SK-N-MC (cell line): ENCODE measurements at regions not wholly inside any gene's neighbourhood (a gene's known extent, or its start where the extent isn't known, plus 50 kb on each side); places are given as distances from the start of the nearest gene placed in this dataset.

Experiments used
- DNase-seq: peaks from one replicate; pipeline ENCODE4 v3.0.0-alpha.2; 2011; ENCODE audit warnings: low read depth, low spot score
- H3K27ac ChIP-seq: fragments of 200-600 bp; sonication (generic); 2 replicates; pipeline ENCODE4 v1.5.1; 2016; ENCODE audit warnings: mixed run types
- H3K36me3 ChIP-seq: fragments of 200-600 bp; sonication (generic); 2 replicates; pipeline ENCODE4 v1.6.1; 2017; ENCODE audit warnings: antibody characterized with exemption, low read length, mixed read lengths; ENCODE audit not compliant: insufficient read depth
- H3K4me3 ChIP-seq: fragments of 200-600 bp; sonication (generic); 2 replicates; pipeline ENCODE4 v1.5.1; 2016
- H3K9ac ChIP-seq: fragments of 200-600 bp; sonication (generic); 2 replicates; pipeline ENCODE4 v1.8.0; 2017; ENCODE audit warnings: mixed run types, mixed read lengths; ENCODE audit not compliant: insufficient read length
- H3K9me3 ChIP-seq: fragments of 200-600 bp; sonication (generic); 2 replicates; pipeline ENCODE4 v1.6.1; 2017; ENCODE audit warnings: low read depth, mild to moderate bottlenecking, antibody characterized with exemption, low read length, moderate library complexity, mixed read lengths
- EZH2 ChIP-seq: fragments of 200-600 bp; sonication (generic); IDR thresholded peaks from one replicate; pipeline ENCODE4 v1.6.1; 2017; ENCODE audit warnings: antibody characterized with exemption
- FOXP2 ChIP-seq: optimal IDR thresholded peaks from 2 replicates; pipeline ENCODE3; 2011; ENCODE audit warnings: mild to moderate bottlenecking, moderate library complexity; ENCODE audit not compliant: insufficient read depth; ENCODE audit errors: extremely low read length, control extremely low read depth
- POLR2AphosphoS5 ChIP-seq: IDR thresholded peaks from 2 replicates; pipeline ENCODE4 v1.6.1; 2012; ENCODE audit warnings: mild to moderate bottlenecking, low read depth, low read length, borderline replicate concordance

- no peak for DNase-seq
- Histone ChIP-seq H3K9ac (no peak overlapping the region), H3K9me3 (no peaks in the 10 kb centered on the region), H3K36me3 (no peaks in the 10 kb centered on the region), H3K4me3 (no peak overlapping the region), H3K27ac (no peak overlapping the region)
- TF ChIP-seq POLR2AphosphoS5 = no peak
- no peak for TF ChIP-seq EZH2
- TF ChIP-seq FOXP2 = no peak
Observed at GRCh38 chr4:123455360-123455759, 58.8 kb downstream of the SPRY1 start.

- TF ChIP-seq EZH2 = no peak
- H3K36me3 ChIP-seq = no peaks in the 10 kb centered on the region
- H3K27ac ChIP-seq = no peak overlapping the region
- no peaks in the 10 kb centered on the region for H3K9me3 ChIP-seq
- H3K9ac ChIP-seq = no peak overlapping the region
- DNase-seq = no peak
- H3K4me3 ChIP-seq = no peak overlapping the region
Observed at GRCh38 chr4:123462007-123462406, 65.4 kb downstream of the SPRY1 start.

GRCh38 chr4:123463869-123464268, 67.3 kb downstream of the SPRY1 start:
- H3K4me3 ChIP-seq = no peak overlapping the region
- H3K36me3 ChIP-seq = no peaks in the 10 kb centered on the region
- H3K9me3 ChIP-seq = no peaks in the 10 kb centered on the region
- no peak overlapping the region for H3K9ac ChIP-seq
- no peak overlapping the region for H3K27ac ChIP-seq
- TF ChIP-seq POLR2AphosphoS5 (no peak), FOXP2 (no peak), EZH2 (no peak)
- no peak for DNase-seq

- H3K27ac ChIP-seq = no peak overlapping the region
Observed at GRCh38 chr4:123465416-123465815, 68.8 kb downstream of the SPRY1 start.

GRCh38 chr4:123466080-123466785, 69.6 kb downstream of the SPRY1 start:
- Histone ChIP-seq H3K9ac (no peak overlapping the region), H3K4me3 (no peak overlapping the region), H3K36me3 (no peaks in the 10 kb centered on the region), H3K27ac (no peak overlapping the region), H3K9me3 (no peaks in the 10 kb centered on the region)
- DNase-seq = no peak
- TF ChIP-seq EZH2 = no peak
- no peak for TF ChIP-seq POLR2AphosphoS5
- TF ChIP-seq FOXP2 = no peak

More at GRCh38 chr4:123465416-123465815, 68.8 kb downstream of the SPRY1 start:
- Histone ChIP-seq H3K4me3 (no peak overlapping the region), H3K9ac (no peak overlapping the region), H3K9me3 (no peaks in the 10 kb centered on the region), H3K36me3 (no peaks in the 10 kb centered on the region)
- no peak for TF ChIP-seq EZH2
- no peak for TF ChIP-seq FOXP2
- DNase-seq = no peak

- Histone ChIP-seq H3K36me3 (no peaks in the 10 kb centered on the region), H3K9ac (no peak overlapping the region), H3K9me3 (no peaks in the 10 kb centered on the region), H3K27ac (no peak overlapping the region), H3K4me3 (no peak overlapping the region)
- no peak for DNase-seq
- TF ChIP-seq FOXP2 = no peak
- TF ChIP-seq EZH2 = no peak
- no peak for TF ChIP-seq POLR2AphosphoS5
Observed at GRCh38 chr4:123468479-123469031, 72.0 kb downstream of the SPRY1 start.

GRCh38 chr4:123469245-123469644, 72.7 kb downstream of the SPRY1 start:
- Histone ChIP-seq H3K27ac (no peak overlapping the region), H3K9me3 (no peaks in the 10 kb centered on the region), H3K9ac (no peak overlapping the region), H3K4me3 (no peak overlapping the region), H3K36me3 (no peaks in the 10 kb centered on the region)
- TF ChIP-seq EZH2 (no peak), FOXP2 (no peak), POLR2AphosphoS5 (no peak)
- no peak for DNase-seq

- Histone ChIP-seq H3K4me3 (no peak overlapping the region), H3K36me3 (no peaks in the 10 kb centered on the region), H3K9ac (no peak overlapping the region), H3K9me3 (no peaks in the 10 kb centered on the region), H3K27ac (no peak overlapping the region)
- no peak for TF ChIP-seq FOXP2
- TF ChIP-seq POLR2AphosphoS5 = no peak
- TF ChIP-seq EZH2 = no peak
- DNase-seq = no peak
Observed at GRCh38 chr4:123469696-123470095, 73.1 kb downstream of the SPRY1 start.

- H3K4me3 ChIP-seq = 0 out of 2 replicates have a peak overlapping the region, but pooled peaks have one; percentile 28
- no peaks in the 10 kb centered on the region for H3K9me3 ChIP-seq
- 0 out of 2 replicates have a peak overlapping the region, but pooled peaks have one; percentile 7 for H3K27ac ChIP-seq
Observed at GRCh38 chr4:123470640-123471039, 74.0 kb downstream of the SPRY1 start.

More at GRCh38 chr4:123470640-123471039, 74.0 kb downstream of the SPRY1 start:
- no peak for TF ChIP-seq FOXP2
- TF ChIP-seq POLR2AphosphoS5 = no peak
- no peak for TF ChIP-seq EZH2
- H3K36me3 ChIP-seq = no peaks in the 10 kb centered on the region
- no peak for DNase-seq
- no peak overlapping the region for H3K9ac ChIP-seq
